ENCODE measurements at regions not wholly inside any gene's neighbourhood (a gene's known extent, or its start where the extent isn't known, plus 50 kb on each side); places are given as distances from the start of the nearest gene placed in this dataset.
"Not testable (repeated sequence)": the region's sequence is repeated elsewhere in the genome, so short reads cannot be mapped to it uniquely, and the experiment has no call there.

GRCh38 chr5:89842531-89842930 is 567.0 kb downstream of the CETN3 start:
- no peak for DNase-seq

GRCh38 chr5:89840906-89841305 is 568.6 kb downstream of the CETN3 start:
- DNase-seq = no peak

GRCh38 chr5:89830691-89831090 is 578.9 kb downstream of the CETN3 start:
- DNase-seq = no peak

- DNase-seq = no peak
These were observed 581.6 kb downstream of the CETN3 start for GRCh38 chr5:89827960-89828359.

- DNase-seq = no peak
These were observed 582.2 kb downstream of the CETN3 start for GRCh38 chr5:89827359-89827758.

- no peak for DNase-seq
These were observed 582.6 kb downstream of the CETN3 start for GRCh38 chr5:89826938-89827337.

GRCh38 chr5:89823046-89823445 is 586.5 kb downstream of the CETN3 start:
- DNase-seq = no peak

- no peak for DNase-seq
These were observed 591.7 kb downstream of the CETN3 start for GRCh38 chr5:89817841-89818240.

GRCh38 chr5:89816038-89816437 is 593.5 kb downstream of the CETN3 start:
- no peak for DNase-seq

- not testable (repeated sequence) for DNase-seq
These were observed 608.8 kb downstream of the CETN3 start for GRCh38 chr5:89800735-89801134.

GRCh38 chr5:89794504-89794903 is 615.1 kb downstream of the CETN3 start:
- not testable (repeated sequence) for DNase-seq

GRCh38 chr5:89779734-89780133 is 629.8 kb downstream of the CETN3 start:
- not testable (repeated sequence) for DNase-seq

GRCh38 chr5:89777758-89778157 is 631.8 kb downstream of the CETN3 start:
- DNase-seq = no peak

- DNase-seq = no peak
These were observed 639.6 kb downstream of the CETN3 start for GRCh38 chr5:89769975-89770374.

- DNase-seq = no peak
These were observed 649.8 kb downstream of the CETN3 start for GRCh38 chr5:89759802-89760201.

GRCh38 chr5:89758146-89758545 is 651.4 kb downstream of the CETN3 start:
- DNase-seq = no peak

- no peak for DNase-seq
These were observed 652.6 kb downstream of the CETN3 start for GRCh38 chr5:89756955-89757354.

GRCh38 chr5:89755024-89755423 is 654.5 kb downstream of the CETN3 start:
- DNase-seq = no peak

GRCh38 chr5:89735082-89735481 is 674.5 kb downstream of the CETN3 start:
- DNase-seq = no peak

GRCh38 chr5:89733772-89734171 is 675.8 kb downstream of the CETN3 start:
- DNase-seq = no peak

GRCh38 chr5:89729623-89730301 is 679.8 kb downstream of the CETN3 start:
- no peak for DNase-seq

- peak in 1 of 14 donors; percentile 4 for DNase-seq
These were observed 680.8 kb downstream of the CETN3 start for GRCh38 chr5:89728750-89729149.

- no peak for DNase-seq
These were observed 681.4 kb downstream of the CETN3 start for GRCh38 chr5:89728134-89728533.

- DNase-seq = no peak
These were observed 685.0 kb downstream of the CETN3 start for GRCh38 chr5:89724379-89725095.
